IPS-18c (cell line): ENCODE measurements at regions not wholly inside any gene's neighbourhood (a gene's known extent, or its start where the extent isn't known, plus 50 kb on each side); places are given as distances from the start of the nearest gene placed in this dataset.

Experiments used
- H3K4me3 ChIP-seq: 2 replicates; pipeline ENCODE4 v1.7.0; 2013; ENCODE audit warnings: low read depth, mild to moderate bottlenecking, low read length, moderate library complexity; ENCODE audit not compliant: insufficient read depth
- H3K9me3 ChIP-seq: one replicate; pipeline ENCODE4 v1.6.1; 2013; ENCODE audit warnings: mild to moderate bottlenecking, low read length, moderate library complexity; ENCODE audit not compliant: control insufficient read depth, insufficient read depth

- Histone ChIP-seq H3K4me3 (no peak overlapping the region), H3K9me3 (no peaks in the 10 kb centered on the region)
Measured at GRCh38 chr14:81710232-81710845, 176.7 kb upstream of the SEL1L start.

- H3K4me3 ChIP-seq: no peak overlapping the region
- H3K9me3 ChIP-seq: no peaks in the 10 kb centered on the region
Measured at GRCh38 chr14:81715731-81716130, 182.1 kb upstream of the SEL1L start.

- Histone ChIP-seq H3K9me3 (no peaks in the 10 kb centered on the region), H3K4me3 (no peak overlapping the region)
Measured at GRCh38 chr14:81716953-81717352, 183.3 kb upstream of the SEL1L start.

GRCh38 chr14:81723956-81724355 is 190.3 kb upstream of the SEL1L start:
- no peak overlapping the region for H3K4me3 ChIP-seq
- H3K9me3 ChIP-seq: no peaks in the 10 kb centered on the region

- no peak overlapping the region for H3K4me3 ChIP-seq
- H3K9me3 ChIP-seq: no peaks in the 10 kb centered on the region
Measured at GRCh38 chr14:81727218-81727617, 193.6 kb upstream of the SEL1L start.

- Histone ChIP-seq H3K9me3 (no peaks in the 10 kb centered on the region), H3K4me3 (no peak overlapping the region)
Measured at GRCh38 chr14:81728447-81728846, 194.8 kb upstream of the SEL1L start.

- no peaks in the 10 kb centered on the region for H3K9me3 ChIP-seq
- H3K4me3 ChIP-seq: no peak overlapping the region
Measured at GRCh38 chr14:81729622-81730021, 196.0 kb upstream of the SEL1L start.

- no peak overlapping the region for H3K4me3 ChIP-seq
- H3K9me3 ChIP-seq: no peaks in the 10 kb centered on the region
Measured at GRCh38 chr14:81737938-81738337, 204.3 kb upstream of the SEL1L start.

- Histone ChIP-seq H3K4me3 (no peak overlapping the region), H3K9me3 (no peaks in the 10 kb centered on the region)
Measured at GRCh38 chr14:81738946-81739659, 205.4 kb upstream of the SEL1L start.

GRCh38 chr14:81743605-81744004 is 210.0 kb upstream of the SEL1L start:
- Histone ChIP-seq H3K9me3 (no peaks in the 10 kb centered on the region), H3K4me3 (no peak overlapping the region)

GRCh38 chr14:81751198-81751597 is 217.5 kb upstream of the SEL1L start:
- H3K9me3 ChIP-seq: no peaks in the 10 kb centered on the region
- no peak overlapping the region for H3K4me3 ChIP-seq

GRCh38 chr14:81759541-81759940 is 225.9 kb upstream of the SEL1L start:
- Histone ChIP-seq H3K9me3 (no peaks in the 10 kb centered on the region), H3K4me3 (no peak overlapping the region)

GRCh38 chr14:81765651-81766275 is 232.1 kb upstream of the SEL1L start:
- H3K4me3 ChIP-seq: no peak overlapping the region
- H3K9me3 ChIP-seq: no peaks in the 10 kb centered on the region

- H3K9me3 ChIP-seq: no peaks in the 10 kb centered on the region
- no peak overlapping the region for H3K4me3 ChIP-seq
Measured at GRCh38 chr14:81766321-81766915, 232.8 kb upstream of the SEL1L start.

GRCh38 chr14:81767266-81767995 is 233.8 kb upstream of the SEL1L start:
- Histone ChIP-seq H3K9me3 (no peaks in the 10 kb centered on the region), H3K4me3 (no peak overlapping the region)

- Histone ChIP-seq H3K4me3 (no peak overlapping the region), H3K9me3 (no peaks in the 10 kb centered on the region)
Measured at GRCh38 chr14:81771651-81772275, 238.1 kb upstream of the SEL1L start.

- H3K4me3 ChIP-seq: no peak overlapping the region
- H3K9me3 ChIP-seq: no peaks in the 10 kb centered on the region
Measured at GRCh38 chr14:81772381-81772780, 238.7 kb upstream of the SEL1L start.
